Naive B cell (primary cell): ENCODE measurements at regions not wholly inside any gene's neighbourhood (a gene's known extent, or its start where the extent isn't known, plus 50 kb on each side); places are given as distances from the start of the nearest gene placed in this dataset.
"Not testable (repeated sequence)": the region's sequence is repeated elsewhere in the genome, so short reads cannot be mapped to it uniquely, and the experiment has no call there.

ENCODE experiments used
- ATAC-seq, 2 donors: fragments of 150-1000 bp; cut with Tn5 transposase; 2 replicates each; pipeline ENCODE4 v1.10.0; 2021; ENCODE audit warnings: low read depth in 2 of 2, mild to moderate bottlenecking in 2 of 2, moderate library complexity in 2 of 2
- DNase-seq: peaks from one replicate; pipeline ENCODE4 v3.0.0; 2022
- H3K27ac Mint-ChIP-seq, 6 donors: one replicate each; pipeline ENCODE4 v1.8.0; 2020 to 2022; ENCODE audit warnings: mild to moderate bottlenecking in 6 of 6, mixed read lengths in 6 of 6, moderate library complexity in 5 of 6, inconsistent platforms in 2 of 6
- H3K27me3 Mint-ChIP-seq, 3 donors: one replicate each; pipeline ENCODE4 v1.8.0; 2021 to 2022; ENCODE audit warnings: mixed read lengths in 3 of 3, mild to moderate bottlenecking in 1 of 3
- H3K36me3 Mint-ChIP-seq, 2 donors: one replicate each; pipeline ENCODE4 v1.8.0; 2020 to 2022; ENCODE audit warnings: mixed read lengths in 2 of 2, inconsistent platforms in 1 of 2, mild to moderate bottlenecking in 1 of 2
- H3K4me1 Mint-ChIP-seq, 3 donors: one replicate each; pipeline ENCODE4 v1.8.0; 2020 to 2022; ENCODE audit warnings: mixed read lengths in 3 of 3, inconsistent platforms in 1 of 3, mild to moderate bottlenecking in 1 of 3, moderate library complexity in 1 of 3
- H3K4me3 Mint-ChIP-seq, 8 donors: one replicate each; pipeline ENCODE4 v1.8.0; 2020 to 2022; ENCODE audit warnings: mild to moderate bottlenecking in 8 of 8, mixed read lengths in 8 of 8, moderate library complexity in 8 of 8, inconsistent platforms in 2 of 8
- H3K9me3 Mint-ChIP-seq, 7 donors: one replicate each; pipeline ENCODE4 v1.8.0; 2020 to 2022; ENCODE audit warnings: mixed read lengths in 7 of 7, mild to moderate bottlenecking in 5 of 7, inconsistent platforms in 2 of 7, moderate library complexity in 1 of 7

GRCh38 chr13:90592943-90593342, 754.5 kb upstream of the MIR17HG start:
- ATAC-seq: no peak
- Mint-ChIP-seq H3K27ac (no peak overlapping the region), H3K27me3 (no peaks in the 10 kb centered on the region), H3K9me3 (peaks cover 0 to 6% (median 4%) of the 10 kb centered on the region in 7 donors), H3K4me3 (no peak overlapping the region), H3K4me1 (no peaks in the 10 kb centered on the region), H3K36me3 (no peaks in the 10 kb centered on the region)
- DNase-seq: no peak

GRCh38 chr13:90594681-90595080, 752.8 kb upstream of the MIR17HG start:
- ATAC-seq (no peak), DNase-seq (no peak)
- Mint-ChIP-seq H3K36me3 (no peaks in the 10 kb centered on the region), H3K4me1 (no peaks in the 10 kb centered on the region), H3K27me3 (no peaks in the 10 kb centered on the region), H3K4me3 (no peak overlapping the region), H3K27ac (no peak overlapping the region), H3K9me3 (peaks cover 0 to 10% (median 6%) of the 10 kb centered on the region in 7 donors)

GRCh38 chr13:90605664-90606063, 741.8 kb upstream of the MIR17HG start:
- H3K4me3 Mint-ChIP-seq: no peak overlapping the region
- H3K27me3 Mint-ChIP-seq: no peaks in the 10 kb centered on the region
- H3K27ac Mint-ChIP-seq: no peak overlapping the region
- H3K9me3 Mint-ChIP-seq: peaks cover 0 to 8% (median 0%) of the 10 kb centered on the region in 7 donors
- no peaks in the 10 kb centered on the region for H3K36me3 Mint-ChIP-seq
- no peaks in the 10 kb centered on the region for H3K4me1 Mint-ChIP-seq
- ATAC-seq (no peak), DNase-seq (no peak)

- H3K4me1 Mint-ChIP-seq, H3K4me3 Mint-ChIP-seq, H3K27me3 Mint-ChIP-seq, H3K9me3 Mint-ChIP-seq, DNase-seq, ATAC-seq, H3K36me3 Mint-ChIP-seq: not testable (repeated sequence)
- H3K27ac Mint-ChIP-seq: peak overlapping the region in 1 of 6 donors; percentile 28
Observed at GRCh38 chr13:90606921-90607320, 740.6 kb upstream of the MIR17HG start.

- Mint-ChIP-seq H3K4me3 (no peak overlapping the region), H3K36me3 (no peaks in the 10 kb centered on the region), H3K27ac (no peak overlapping the region), H3K27me3 (no peaks in the 10 kb centered on the region), H3K9me3 (peaks cover 0 to 22% (median 5%) of the 10 kb centered on the region in 7 donors), H3K4me1 (no peaks in the 10 kb centered on the region)
- no peak for ATAC-seq
- DNase-seq: no peak
Observed at GRCh38 chr13:90612391-90612790, 735.1 kb upstream of the MIR17HG start.

GRCh38 chr13:90613076-90613795, 734.3 kb upstream of the MIR17HG start:
- no peak for ATAC-seq
- no peaks in the 10 kb centered on the region for H3K27me3 Mint-ChIP-seq
- peaks cover 3 to 23% (median 7%) of the 10 kb centered on the region in 7 donors for H3K9me3 Mint-ChIP-seq
- no peaks in the 10 kb centered on the region for H3K36me3 Mint-ChIP-seq
- H3K4me1 Mint-ChIP-seq: no peaks in the 10 kb centered on the region
- no peak overlapping the region for H3K27ac Mint-ChIP-seq
- peak overlapping the region in 1 of 8 donors; percentile 23 for H3K4me3 Mint-ChIP-seq
- no peak for DNase-seq

GRCh38 chr13:90615236-90615635, 732.3 kb upstream of the MIR17HG start:
- no peaks in the 10 kb centered on the region for H3K4me1 Mint-ChIP-seq
- no peak for DNase-seq
- no peak overlapping the region for H3K4me3 Mint-ChIP-seq
- H3K27me3 Mint-ChIP-seq: no peaks in the 10 kb centered on the region
- ATAC-seq: no peak
- H3K9me3 Mint-ChIP-seq: peaks cover 0 to 27% (median 10%) of the 10 kb centered on the region in 7 donors
- H3K27ac Mint-ChIP-seq: peak overlapping the region in 1 of 6 donors; percentile 65
- no peaks in the 10 kb centered on the region for H3K36me3 Mint-ChIP-seq

- peaks cover 0 to 27% (median 10%) of the 10 kb centered on the region in 7 donors for H3K9me3 Mint-ChIP-seq
- no peaks in the 10 kb centered on the region for H3K27me3 Mint-ChIP-seq
- ATAC-seq: no peak
- peak overlapping the region in 1 of 6 donors; percentile 65 for H3K27ac Mint-ChIP-seq
- no peaks in the 10 kb centered on the region for H3K4me1 Mint-ChIP-seq
- H3K4me3 Mint-ChIP-seq: no peak overlapping the region
- H3K36me3 Mint-ChIP-seq: no peaks in the 10 kb centered on the region
- DNase-seq: no peak
Observed at GRCh38 chr13:90615767-90616166, 731.7 kb upstream of the MIR17HG start.

GRCh38 chr13:90618133-90618532, 729.4 kb upstream of the MIR17HG start:
- ATAC-seq: no peak
- no peak overlapping the region for H3K27ac Mint-ChIP-seq
- H3K9me3 Mint-ChIP-seq: peaks cover 0 to 27% (median 9%) of the 10 kb centered on the region in 7 donors
- no peaks in the 10 kb centered on the region for H3K27me3 Mint-ChIP-seq
- DNase-seq: no peak
- H3K4me3 Mint-ChIP-seq: no peak overlapping the region
- H3K4me1 Mint-ChIP-seq: no peaks in the 10 kb centered on the region
- H3K36me3 Mint-ChIP-seq: no peaks in the 10 kb centered on the region

GRCh38 chr13:90622541-90622940, 724.9 kb upstream of the MIR17HG start:
- Mint-ChIP-seq H3K36me3 (no peaks in the 10 kb centered on the region), H3K27ac (no peak overlapping the region), H3K4me1 (no peaks in the 10 kb centered on the region), H3K9me3 (peaks cover 0 to 10% (median 8%) of the 10 kb centered on the region in 7 donors), H3K4me3 (no peak overlapping the region), H3K27me3 (no peaks in the 10 kb centered on the region)
- ATAC-seq: no peak
- DNase-seq: no peak

- no peaks in the 10 kb centered on the region for H3K27me3 Mint-ChIP-seq
- no peaks in the 10 kb centered on the region for H3K36me3 Mint-ChIP-seq
- DNase-seq (no peak), ATAC-seq (no peak)
- no peak overlapping the region for H3K4me3 Mint-ChIP-seq
- H3K4me1 Mint-ChIP-seq: no peaks in the 10 kb centered on the region
- peaks cover 0 to 5% (median under 1%) of the 10 kb centered on the region in 7 donors for H3K9me3 Mint-ChIP-seq
- no peak overlapping the region for H3K27ac Mint-ChIP-seq
Observed at GRCh38 chr13:90623318-90624011, 724.0 kb upstream of the MIR17HG start.

GRCh38 chr13:90627813-90628212, 719.7 kb upstream of the MIR17HG start:
- H3K36me3 Mint-ChIP-seq: no peaks in the 10 kb centered on the region
- peaks cover 0 to 4% (median 0%) of the 10 kb centered on the region in 7 donors for H3K9me3 Mint-ChIP-seq
- H3K4me1 Mint-ChIP-seq: no peaks in the 10 kb centered on the region
- ATAC-seq: no peak
- no peak overlapping the region for H3K27ac Mint-ChIP-seq
- no peak for DNase-seq
- no peaks in the 10 kb centered on the region for H3K27me3 Mint-ChIP-seq
- H3K4me3 Mint-ChIP-seq: no peak overlapping the region

- H3K4me3 Mint-ChIP-seq: no peak overlapping the region
- no peaks in the 10 kb centered on the region for H3K27me3 Mint-ChIP-seq
- peaks cover 0 to 4% (median 0%) of the 10 kb centered on the region in 7 donors for H3K9me3 Mint-ChIP-seq
- no peaks in the 10 kb centered on the region for H3K36me3 Mint-ChIP-seq
- H3K27ac Mint-ChIP-seq: no peak overlapping the region
- no peak for ATAC-seq
- DNase-seq: no peak
- no peaks in the 10 kb centered on the region for H3K4me1 Mint-ChIP-seq
Observed at GRCh38 chr13:90628471-90628870, 719.0 kb upstream of the MIR17HG start.

- Mint-ChIP-seq H3K36me3 (no peaks in the 10 kb centered on the region), H3K9me3 (peaks cover 0 to 4% (median 0%) of the 10 kb centered on the region in 7 donors), H3K4me1 (no peaks in the 10 kb centered on the region), H3K27ac (no peak overlapping the region), H3K4me3 (no peak overlapping the region), H3K27me3 (no peaks in the 10 kb centered on the region)
- ATAC-seq (no peak), DNase-seq (no peak)
Observed at GRCh38 chr13:90630716-90631115, 716.8 kb upstream of the MIR17HG start.
